Gastroesophageal sphincter (tissue), 3 donors: ENCODE measurements at regions not wholly inside any gene's neighbourhood (a gene's known extent, or its start where the extent isn't known, plus 50 kb on each side); places are given as distances from the start of the nearest gene placed in this dataset.

ENCODE experiments used
- CTCF ChIP-seq, 4 experiments: fragments of 200-600 bp in 2 of 4; fragments of 450-650 bp in 2 of 4; sonication (generic) in 1 of 4; IDR thresholded peaks; one replicate each; pipeline ENCODE4 v1.5.1; 2017 to 2019; ENCODE audit warnings: antibody characterized with exemption in 4 of 4, mild to moderate bottlenecking in 2 of 4, moderate library complexity in 2 of 4
- POLR2A ChIP-seq, 2 donors: fragments of 450-650 bp; IDR thresholded peaks; one replicate each; pipeline ENCODE4 v1.6.1; 2017; ENCODE audit warnings: antibody characterized with exemption in 2 of 2, mild to moderate bottlenecking in 2 of 2, moderate library complexity in 1 of 2
- POLR2AphosphoS5 ChIP-seq: sonication (generic); formaldehyde crosslinking; IDR thresholded peaks from one replicate; pipeline ENCODE4 v1.6.1; 2017; ENCODE audit warnings: antibody characterized with exemption

GRCh38 chr4:168019019-168019651 is 73.2 kb upstream of the ANXA10 start:
- TF ChIP-seq CTCF (IDR thresholded peaks at IDR 0.05) (no peak), POLR2A (IDR thresholded peaks at IDR 0.05) (no peak), POLR2AphosphoS5 (no peak)
